ENCODE measurements at regions not wholly inside any gene's neighbourhood (a gene's known extent, or its start where the extent isn't known, plus 50 kb on each side); places are given as distances from the start of the nearest gene placed in this dataset.

DNA sequence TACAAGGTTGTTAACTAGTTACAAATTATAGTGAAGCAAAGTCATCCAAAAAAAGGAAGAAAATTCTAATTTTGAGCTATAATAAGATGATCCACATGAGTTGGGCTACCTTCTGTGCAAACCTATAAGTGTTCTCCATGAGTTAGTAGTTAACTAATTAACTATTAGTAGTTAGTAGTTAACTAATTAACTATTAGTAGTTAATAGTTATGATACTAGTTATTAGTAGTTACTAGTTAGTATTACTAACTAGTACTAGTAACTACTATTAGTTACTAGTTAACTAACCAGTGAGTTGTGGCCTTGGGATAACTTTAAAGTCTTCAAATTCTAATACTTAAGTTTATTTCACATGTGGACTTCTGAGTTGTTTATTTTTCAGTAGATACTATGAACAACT is 453.4 kb upstream of the GRM3 start:
- TF ChIP-seq, protein P1, sequence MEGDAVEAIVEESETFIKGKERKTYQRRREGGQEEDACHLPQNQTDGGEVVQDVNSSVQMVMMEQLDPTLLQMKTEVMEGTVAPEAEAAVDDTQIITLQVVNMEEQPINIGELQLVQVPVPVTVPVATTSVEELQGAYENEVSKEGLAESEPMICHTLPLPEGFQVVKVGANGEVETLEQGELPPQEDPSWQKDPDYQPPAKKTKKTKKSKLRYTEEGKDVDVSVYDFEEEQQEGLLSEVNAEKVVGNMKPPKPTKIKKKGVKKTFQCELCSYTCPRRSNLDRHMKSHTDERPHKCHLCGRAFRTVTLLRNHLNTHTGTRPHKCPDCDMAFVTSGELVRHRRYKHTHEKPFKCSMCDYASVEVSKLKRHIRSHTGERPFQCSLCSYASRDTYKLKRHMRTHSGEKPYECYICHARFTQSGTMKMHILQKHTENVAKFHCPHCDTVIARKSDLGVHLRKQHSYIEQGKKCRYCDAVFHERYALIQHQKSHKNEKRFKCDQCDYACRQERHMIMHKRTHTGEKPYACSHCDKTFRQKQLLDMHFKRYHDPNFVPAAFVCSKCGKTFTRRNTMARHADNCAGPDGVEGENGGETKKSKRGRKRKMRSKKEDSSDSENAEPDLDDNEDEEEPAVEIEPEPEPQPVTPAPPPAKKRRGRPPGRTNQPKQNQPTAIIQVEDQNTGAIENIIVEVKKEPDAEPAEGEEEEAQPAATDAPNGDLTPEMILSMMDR (IDR thresholded peaks at IDR 0.05; ENCODE audit: borderline replicate concordance, insufficient read depth, low read depth, low read length), result no peak
- no peak overlapping the region for H3K4me3 ChIP-seq (ENCODE audit: low read depth, low read length)

GRCh38 chr7:86181474-86181873 is 462.2 kb upstream of the GRM3 start:
- TF ChIP-seq, protein P1 (IDR thresholded peaks at IDR 0.05; ENCODE audit: borderline replicate concordance, insufficient read depth, low read depth, low read length), result no peak
- H3K4me3 ChIP-seq (ENCODE audit: low read depth, low read length), result no peak overlapping the region

- TF ChIP-seq, protein P1 (IDR thresholded peaks at IDR 0.05; ENCODE audit: borderline replicate concordance, insufficient read depth, low read depth, low read length), result no peak
- H3K4me3 ChIP-seq (ENCODE audit: low read depth, low read length), result no peak overlapping the region
Measured at GRCh38 chr7:86164827-86165226, 478.9 kb upstream of the GRM3 start.

GRCh38 chr7:86158111-86158510 is 485.6 kb upstream of the GRM3 start:
- TF ChIP-seq, protein P1 (IDR thresholded peaks at IDR 0.05; ENCODE audit: borderline replicate concordance, insufficient read depth, low read depth, low read length), result no peak

GRCh38 chr7:86155623-86156022 is 488.1 kb upstream of the GRM3 start:
- TF ChIP-seq, protein P1 (IDR thresholded peaks at IDR 0.05; ENCODE audit: borderline replicate concordance, insufficient read depth, low read depth, low read length), result no peak
- no peak overlapping the region for H3K4me3 ChIP-seq (ENCODE audit: low read depth, low read length)

More at GRCh38 chr7:86158111-86158510, 485.6 kb upstream of the GRM3 start:
- H3K4me3 ChIP-seq (ENCODE audit: low read depth, low read length), result no peak overlapping the region

DNA sequence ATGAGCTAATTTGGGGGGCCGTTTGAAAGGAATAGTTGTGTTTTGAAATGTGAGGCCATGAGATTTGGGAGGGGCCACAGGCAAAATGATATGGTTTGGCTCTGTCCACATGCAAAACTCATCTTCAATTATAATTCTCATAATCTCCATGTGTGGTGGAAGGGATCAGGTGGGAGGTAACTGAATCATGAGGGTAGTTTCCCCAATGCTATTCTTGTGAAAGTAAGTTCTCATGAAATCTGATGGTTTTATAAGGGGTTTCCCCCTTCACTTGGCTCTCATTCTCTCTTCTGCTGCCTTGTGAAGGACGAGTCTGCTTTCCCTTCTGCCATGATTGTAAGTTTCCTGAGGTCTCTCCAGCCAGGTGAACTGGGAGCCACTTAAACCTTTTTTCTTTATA is 490.8 kb upstream of the GRM3 start:
- TF ChIP-seq, protein P1 (IDR thresholded peaks at IDR 0.05; ENCODE audit: borderline replicate concordance, insufficient read depth, low read depth, low read length), result no peak

DNA sequence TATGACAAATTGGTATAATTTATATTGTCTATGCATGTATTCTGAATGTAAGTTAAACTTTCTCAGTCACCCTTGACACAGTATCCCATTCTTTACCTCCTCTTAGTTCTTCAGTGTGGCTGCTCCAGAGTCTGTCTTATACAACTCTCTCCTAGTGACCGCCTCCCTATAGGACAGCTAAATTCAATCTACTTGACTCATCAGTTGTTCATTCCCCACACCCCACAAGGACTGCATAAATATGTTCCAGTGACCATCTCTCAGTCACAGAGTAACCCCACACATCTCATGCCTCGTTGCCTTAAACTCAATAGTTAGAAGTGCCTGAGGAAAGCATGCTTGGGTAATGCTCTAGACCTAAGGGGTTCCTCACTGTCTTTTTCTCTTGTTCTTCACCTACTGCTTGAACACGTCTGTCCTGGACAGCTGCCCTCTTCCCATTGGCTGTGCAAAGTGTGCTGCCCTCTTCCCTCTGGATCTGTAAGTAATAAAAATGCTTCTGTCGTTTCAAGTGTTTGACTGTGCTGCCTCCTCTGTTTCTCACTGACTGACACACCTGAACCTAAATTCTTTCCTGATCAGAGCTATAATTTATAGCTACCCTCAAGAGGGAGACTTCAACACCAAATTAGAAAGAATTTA is 494.6 kb upstream of the GRM3 start:
- no peak overlapping the region for H3K4me3 ChIP-seq (ENCODE audit: low read depth, low read length)
- TF ChIP-seq, protein P1 (IDR thresholded peaks at IDR 0.05; ENCODE audit: borderline replicate concordance, insufficient read depth, low read depth, low read length), result no peak

More for the DNA sequence above, 490.8 kb upstream of the GRM3 start:
- H3K4me3 ChIP-seq (ENCODE audit: low read depth, low read length), result no peak overlapping the region

Data from GM12875 (cell line).